Glomerular endothelial cell (primary cell): ENCODE measurements at regions not wholly inside any gene's neighbourhood (a gene's known extent, or its start where the extent isn't known, plus 50 kb on each side); places are given as distances from the start of the nearest gene placed in this dataset.

Experiments used
- DNase-seq: peaks from one replicate; pipeline ENCODE4 v3.0.0-alpha.2; 2011; ENCODE audit warnings: low read depth, low spot score; ENCODE audit errors: extremely low read depth

DNA sequence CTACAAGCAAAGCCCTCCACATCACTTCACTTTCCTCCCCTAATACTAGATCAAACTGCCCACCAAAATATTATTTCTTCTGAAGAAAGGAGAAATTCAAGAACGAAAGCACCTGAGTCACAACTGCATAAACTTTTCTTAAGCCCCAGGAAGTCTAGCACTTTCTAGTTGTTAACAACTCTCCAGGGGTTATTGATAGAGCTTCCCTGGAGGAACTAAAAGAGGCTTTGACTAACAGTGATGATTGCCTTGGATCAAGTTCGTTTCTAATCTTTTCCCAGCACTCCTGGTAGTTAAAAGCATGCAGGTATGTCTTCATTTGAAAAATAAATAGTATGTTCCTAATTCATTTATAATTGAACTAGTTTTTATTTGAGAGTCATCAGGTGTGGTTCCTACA is 917.0 kb downstream of the TUSC7 start:
- no peak for DNase-seq

DNA sequence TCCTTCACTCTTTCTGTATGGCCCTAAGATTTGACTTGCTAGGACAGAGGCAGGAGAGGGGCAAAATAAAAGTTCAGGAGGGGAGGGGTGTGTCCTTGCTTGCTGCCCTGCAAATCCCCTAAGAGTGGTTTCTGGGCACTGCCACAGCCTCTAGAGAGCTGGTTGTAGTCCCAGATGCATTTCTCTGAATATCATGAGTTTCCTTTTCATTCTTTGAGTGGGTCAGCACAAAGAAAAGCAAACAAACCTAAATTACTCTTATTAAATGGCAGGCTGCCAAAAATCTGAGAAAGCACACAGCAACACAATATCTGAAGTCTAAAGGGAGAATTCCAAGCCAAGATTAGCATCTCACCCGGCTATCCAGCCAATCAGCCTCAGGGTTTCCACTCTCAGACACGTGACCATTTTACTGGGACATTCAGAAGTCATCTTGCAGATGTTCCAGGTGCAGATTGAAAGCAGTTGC is 919.3 kb downstream of the TUSC7 start:
- peak; percentile 94 for DNase-seq

DNA sequence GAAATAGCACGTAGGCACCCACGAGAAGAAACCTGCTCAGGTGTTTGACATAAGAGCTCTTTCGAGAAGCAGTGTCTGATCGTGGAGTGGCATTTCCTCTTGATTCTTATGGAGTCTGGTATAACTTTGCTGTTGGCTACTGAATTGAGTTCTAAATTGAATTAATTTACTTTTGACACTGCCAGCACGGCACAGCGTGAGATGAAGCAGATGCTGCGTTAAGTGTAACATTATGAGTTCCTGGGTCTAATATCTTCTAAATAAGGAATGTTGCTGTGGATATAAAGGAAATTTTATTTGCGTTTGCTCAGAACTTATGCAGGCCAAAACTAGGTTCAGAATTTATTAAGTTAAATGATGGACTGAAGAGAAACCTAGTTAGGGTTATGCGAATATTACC is 919.9 kb downstream of the TUSC7 start:
- no peak for DNase-seq

DNA sequence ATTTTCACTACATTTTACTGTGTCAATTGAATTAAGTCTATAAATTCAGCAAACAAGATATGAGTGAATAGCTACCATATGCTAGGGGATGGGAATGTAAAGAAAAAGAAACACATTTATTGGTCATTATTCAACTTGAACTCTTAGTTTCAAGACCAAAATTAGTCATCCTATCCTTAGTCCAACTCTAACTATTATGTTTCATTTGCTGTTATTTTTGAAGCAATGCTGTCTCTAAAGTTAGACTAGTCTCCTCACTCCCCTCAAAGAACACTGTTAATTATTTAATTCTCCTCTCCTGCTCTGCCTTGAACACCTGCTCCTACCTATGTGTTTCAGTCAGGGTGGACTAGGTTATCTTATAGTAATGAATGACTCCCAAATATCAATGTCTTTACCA is 920.9 kb downstream of the TUSC7 start:
- no peak for DNase-seq

DNA sequence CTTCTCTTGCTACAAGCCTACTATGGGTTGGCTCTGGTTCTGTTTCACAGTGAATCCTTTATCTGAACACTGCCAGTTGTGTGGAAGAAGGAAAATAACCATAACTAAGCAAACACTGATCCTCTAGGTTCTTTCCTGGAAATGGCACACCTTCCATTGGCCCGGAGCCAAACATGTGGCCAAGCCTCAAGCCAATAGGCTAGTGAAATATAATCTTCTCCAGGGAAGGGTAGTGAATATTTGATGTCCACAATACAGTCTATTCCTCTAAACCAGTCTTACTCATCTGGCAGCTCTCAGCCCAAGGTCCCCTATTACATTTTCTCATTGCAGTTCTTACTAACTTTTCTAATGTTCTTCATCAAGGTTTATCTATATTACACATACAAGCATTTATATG is 921.3 kb downstream of the TUSC7 start:
- DNase-seq = no peak

DNA sequence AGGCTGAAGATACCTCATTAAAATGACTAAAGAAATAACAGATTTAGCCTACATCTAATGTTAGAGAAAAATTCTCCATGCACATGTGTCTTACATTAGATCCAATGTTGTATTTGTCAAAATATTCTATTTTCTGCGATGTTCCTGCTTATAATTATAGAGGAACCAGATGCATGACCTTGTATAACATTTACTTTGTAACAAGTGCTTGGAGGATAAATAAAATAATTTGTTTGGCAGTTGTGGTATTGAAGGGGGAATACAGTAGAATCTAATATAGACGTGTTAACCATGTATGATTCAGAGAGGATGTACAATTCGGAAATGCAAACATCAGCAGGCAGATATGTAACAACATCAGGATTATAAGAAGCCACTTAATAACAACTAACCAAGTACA is 922.2 kb downstream of the TUSC7 start:
- DNase-seq = no peak

DNA sequence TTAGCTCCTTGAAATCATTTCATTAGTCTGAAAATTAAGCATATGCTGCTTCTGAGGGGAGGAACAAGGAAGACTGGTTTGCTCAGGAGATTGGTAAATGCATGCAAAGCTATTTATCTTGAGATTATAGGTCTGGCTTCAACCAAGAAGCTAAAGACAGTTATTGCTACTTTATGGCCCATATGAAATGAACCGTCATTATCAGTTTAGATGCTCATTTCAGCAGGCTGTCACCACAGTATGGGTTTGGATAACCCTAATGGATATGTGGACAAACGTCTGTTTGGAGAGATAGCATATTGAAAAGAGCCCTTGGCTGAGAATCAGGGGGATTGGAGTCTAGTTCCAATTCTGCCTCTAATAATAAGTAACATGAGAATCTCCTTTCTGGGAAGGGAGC is 922.6 kb downstream of the TUSC7 start:
- DNase-seq = no peak

DNA sequence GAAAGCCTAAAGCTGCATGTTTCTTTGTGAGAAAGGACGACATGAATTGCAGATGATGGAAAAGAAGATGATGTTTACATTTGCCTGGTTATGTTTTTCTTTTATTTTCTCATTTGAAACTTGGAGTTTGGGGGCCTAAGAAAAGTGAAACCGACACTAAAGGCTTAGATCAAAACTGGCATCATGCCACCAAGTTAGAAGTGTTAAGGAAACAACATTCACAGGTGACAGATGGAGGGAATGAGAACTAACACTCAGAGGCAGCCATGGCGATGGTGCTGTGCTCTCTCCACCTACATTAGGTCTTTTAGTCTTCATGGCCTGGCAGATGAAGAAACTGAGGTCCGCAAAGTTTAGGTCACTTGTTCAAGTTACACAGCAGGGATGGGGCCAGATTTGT is 923.6 kb downstream of the TUSC7 start:
- DNase-seq = no peak

DNA sequence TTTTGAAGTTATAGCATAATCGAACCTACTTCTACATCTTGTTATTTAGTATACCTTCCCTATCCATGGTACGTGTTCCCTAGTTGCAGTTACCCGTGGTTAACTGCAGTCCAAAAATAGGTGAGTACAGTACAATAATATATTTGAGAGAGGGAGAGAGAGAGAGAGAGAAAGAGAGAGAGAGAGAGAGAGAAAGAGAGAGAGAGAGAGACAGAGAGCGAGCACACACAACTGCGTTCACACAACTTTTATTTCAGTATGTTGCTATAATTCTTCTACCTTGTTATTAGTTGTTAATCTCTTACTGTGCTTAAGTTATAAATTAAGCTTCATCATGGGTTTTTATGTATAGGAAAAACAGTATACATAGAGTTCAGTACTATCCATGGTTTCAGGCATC is 928.1 kb downstream of the TUSC7 start:
- no peak for DNase-seq

DNA sequence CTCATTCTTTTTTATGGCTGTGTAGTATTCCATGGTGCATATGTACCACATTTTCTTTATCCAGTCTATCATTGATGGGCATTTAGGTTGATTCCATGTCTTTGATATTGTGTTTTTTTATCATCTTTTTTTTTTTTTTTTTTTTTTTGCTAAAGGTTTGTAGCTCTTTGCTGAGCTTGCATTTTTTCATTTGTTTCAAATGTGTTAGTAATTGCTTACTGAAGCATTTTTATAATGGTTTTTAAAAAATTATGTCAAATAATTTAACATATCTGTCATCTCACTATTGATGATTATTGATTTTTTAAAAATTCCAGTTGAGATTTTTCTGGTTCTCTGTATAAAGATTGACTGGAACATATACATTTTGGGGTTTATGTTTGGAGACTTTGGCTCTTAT is 934.6 kb downstream of the TUSC7 start:
- DNase-seq = no peak

DNA sequence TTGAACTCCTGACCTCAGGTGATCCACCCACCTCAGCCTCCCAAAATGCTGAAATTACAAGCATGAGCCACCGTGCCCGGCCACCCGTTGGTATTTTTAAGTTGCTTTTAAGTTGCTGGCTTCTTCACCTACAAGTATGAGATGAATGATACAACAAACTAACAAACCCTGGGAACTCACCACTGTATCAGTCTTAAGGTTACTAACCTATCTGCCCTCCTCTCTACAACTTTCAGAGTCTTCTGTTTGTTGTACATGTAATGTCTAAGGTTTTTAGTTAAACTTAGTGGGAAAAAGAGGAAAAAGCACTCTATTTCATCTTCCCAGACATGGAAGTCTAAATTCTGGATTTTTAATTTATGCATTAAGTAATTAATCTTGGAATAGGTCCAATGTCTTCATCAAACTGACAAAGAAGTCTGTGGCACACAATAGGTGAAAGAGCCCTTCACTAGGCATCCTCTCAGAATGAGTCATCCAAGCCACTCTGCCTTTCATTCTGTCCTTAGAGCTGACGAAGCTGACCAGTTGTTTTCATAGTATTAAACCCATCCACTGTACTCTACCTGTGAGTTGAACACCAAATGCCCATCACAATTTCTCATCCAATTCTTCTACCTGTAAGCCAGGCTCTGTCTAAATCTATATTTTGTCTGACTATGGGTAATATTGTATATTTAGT is 936.1 kb downstream of the TUSC7 start:
- DNase-seq = no peak

DNA sequence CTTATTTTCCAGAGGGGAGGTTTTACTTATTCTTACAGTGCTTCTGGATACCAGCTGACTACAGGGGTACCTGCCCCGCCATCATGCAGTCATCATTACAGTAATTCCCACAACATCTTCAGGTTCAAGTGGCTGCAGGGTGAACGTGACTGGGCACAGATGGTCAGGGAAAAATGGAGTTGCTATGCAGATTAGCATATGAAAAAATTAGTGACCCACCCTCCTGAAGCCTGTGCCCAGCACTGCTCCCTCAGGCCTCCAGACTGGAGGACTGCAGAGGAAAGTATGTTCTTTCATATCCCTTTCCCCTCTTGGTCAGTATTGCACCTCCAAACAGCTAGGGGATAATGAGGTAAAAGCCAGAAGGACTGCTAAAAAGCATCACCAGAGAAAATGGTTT is 937.9 kb downstream of the TUSC7 start:
- DNase-seq = no peak

DNA sequence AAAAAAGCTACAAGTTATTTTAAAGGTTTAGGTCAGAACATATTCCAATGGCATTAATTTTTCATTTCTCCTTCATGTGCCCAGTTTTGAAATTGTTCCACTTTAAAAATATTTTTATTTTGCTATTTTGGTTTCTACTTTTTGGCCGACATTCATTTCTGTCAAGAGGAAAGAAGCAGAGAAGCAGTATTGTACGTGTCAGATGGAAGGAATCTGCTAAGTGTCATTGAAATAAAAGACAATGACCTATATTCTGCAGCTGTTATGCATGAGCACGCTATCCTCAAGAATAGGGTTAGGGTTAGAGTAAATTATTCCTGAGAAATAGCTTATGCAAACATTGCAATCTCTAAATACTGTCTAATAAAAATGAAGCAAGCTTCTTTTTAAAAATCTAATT is 941.7 kb downstream of the TUSC7 start:
- no peak for DNase-seq

DNA sequence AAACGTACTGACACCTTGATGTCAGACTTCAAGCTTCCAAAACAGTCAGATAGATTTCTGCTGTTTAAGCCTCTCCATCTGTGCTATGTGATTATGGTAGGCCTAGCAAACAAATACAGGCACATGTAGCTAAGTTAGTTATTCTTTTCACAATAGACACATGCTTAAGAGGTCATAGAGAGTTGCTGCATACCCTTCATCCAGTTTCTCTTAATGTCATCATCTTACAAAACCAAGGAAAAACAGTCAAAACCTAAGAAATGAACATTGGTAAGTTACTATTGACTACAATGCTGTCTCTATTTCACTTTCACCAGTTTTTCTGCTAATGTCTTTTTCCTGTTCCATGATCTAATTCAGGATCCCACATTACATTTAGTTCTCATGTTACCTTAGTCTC is 946.8 kb downstream of the TUSC7 start:
- DNase-seq = no peak

DNA sequence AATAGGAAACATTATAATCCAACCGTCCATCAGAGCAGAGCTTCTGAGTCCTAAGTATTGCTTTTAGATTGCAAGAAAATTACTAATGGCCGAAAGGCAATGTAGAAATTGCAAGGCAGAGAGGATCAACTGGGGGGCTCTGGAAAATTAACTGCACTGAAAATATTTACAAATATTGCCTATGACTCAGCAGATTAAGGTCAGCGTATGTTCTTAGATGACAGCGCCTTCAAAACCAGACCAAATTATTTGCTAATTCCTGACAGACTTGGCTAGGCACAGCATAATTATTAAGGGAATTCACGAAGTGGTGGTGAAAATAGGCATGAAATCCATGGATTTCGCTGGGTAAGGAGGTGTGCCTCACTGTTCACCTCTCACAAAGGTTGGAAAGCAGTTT is 947.7 kb downstream of the TUSC7 start:
- DNase-seq = no peak

DNA sequence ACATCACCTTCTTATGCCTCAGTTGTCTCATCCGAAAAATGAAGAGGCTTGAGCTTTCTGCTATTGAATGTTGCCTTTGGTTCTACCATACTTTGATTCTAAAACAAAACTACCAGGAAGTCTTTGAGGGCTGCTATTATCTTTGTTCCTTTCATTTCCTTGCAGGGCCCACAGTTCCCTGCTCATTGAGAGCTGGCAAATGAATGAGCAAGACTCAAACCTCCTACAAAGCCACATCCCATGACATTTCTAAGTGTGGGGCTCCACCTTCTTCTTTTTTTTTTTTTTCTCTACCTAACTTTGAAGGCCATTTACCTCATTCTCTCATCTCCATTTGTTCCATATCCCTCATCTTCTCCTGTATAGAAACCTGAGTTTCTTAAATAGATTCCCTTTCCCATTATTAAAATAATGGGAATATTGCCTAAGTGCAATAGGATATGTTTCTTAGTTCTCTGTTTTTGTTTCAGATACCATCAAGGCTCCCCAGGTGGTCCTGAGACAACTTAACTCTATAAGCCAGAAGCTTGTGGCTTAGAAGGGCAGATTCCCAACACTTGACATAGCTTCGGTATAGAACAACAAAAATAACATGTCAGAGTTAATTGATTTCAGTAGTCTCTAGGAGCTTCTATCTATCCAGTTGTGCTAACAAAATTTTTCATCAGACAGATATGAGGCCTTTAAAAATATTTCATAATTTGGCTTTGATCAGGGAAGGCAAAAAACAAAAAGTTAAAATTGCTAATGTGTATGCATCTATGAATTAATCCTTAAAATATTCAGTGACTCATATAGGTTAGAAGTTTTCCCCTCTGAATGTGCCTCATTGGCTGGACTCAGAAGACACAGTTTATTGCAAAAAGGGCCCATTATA is 951.6 kb downstream of the TUSC7 start:
- DNase-seq = no peak

DNA sequence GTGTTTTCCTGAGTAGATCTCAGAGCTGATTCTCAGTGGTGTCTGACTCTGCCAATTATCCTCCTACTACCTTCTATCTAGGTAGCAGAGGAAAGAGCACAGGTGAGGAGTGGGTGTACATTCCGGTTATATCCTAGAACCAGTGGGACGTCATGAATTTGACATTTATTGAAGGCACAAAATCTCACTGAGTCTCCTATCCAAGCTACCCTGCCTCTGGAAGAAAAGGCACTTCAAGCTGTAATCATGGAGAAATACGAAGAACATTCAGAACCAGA is 952.2 kb downstream of the TUSC7 start:
- no peak for DNase-seq

DNA sequence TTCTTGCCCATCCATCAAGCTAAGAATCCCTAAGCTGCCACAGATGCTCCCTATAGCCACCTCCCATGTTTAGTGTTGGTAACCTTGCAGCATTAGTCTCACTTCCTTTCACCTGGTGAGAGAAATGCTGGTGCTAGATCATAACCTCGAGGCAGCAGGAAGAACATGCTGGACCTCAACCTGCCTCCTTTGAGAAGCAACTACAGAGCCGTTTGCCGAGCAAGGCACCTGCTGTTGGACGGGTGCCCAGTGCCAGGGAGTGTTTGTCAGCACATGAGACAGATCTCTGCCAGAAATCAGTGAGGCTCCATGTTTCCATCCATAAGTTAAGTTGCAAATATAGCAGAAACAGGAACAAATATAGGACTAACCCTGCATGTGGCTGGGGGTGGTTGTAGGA is 955.7 kb downstream of the TUSC7 start:
- no peak for DNase-seq

DNA sequence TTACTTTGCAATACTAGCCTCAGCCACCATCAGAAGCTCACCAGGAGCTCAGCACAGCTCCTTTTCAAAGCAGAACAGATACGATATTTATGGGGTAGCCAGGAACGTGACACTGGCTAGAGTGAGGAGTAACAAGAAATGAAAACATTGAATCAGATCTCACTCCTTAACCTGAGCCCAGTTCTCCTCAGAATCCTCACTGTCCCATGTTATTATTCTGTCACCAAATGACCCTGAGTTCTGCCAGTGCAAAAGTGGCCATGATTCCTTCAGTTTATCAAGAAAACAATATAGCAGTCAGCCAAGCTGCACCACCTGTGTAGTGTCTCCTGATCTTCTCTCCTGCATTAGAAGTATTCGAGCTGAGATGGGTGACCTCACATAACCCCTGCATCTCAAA is 956.7 kb downstream of the TUSC7 start:
- no peak for DNase-seq

DNA sequence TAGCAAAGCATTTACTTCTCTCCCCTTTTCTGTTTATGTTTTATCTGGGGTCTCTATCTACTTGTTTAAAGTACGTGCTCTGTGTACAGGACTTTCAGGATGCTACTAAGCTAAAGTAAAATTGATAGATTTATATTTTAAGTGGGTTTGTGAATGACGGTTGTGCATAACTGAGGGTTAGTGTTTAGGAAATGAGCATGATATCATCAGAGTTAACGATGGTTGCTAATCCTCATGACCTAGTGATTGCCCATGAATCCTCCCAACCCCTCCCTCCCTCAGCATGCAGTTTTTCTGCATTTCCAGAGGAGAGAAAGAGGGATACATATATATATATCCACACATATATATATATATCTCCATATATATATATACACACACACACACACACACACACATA is 957.2 kb downstream of the TUSC7 start:
- DNase-seq = no peak

DNA sequence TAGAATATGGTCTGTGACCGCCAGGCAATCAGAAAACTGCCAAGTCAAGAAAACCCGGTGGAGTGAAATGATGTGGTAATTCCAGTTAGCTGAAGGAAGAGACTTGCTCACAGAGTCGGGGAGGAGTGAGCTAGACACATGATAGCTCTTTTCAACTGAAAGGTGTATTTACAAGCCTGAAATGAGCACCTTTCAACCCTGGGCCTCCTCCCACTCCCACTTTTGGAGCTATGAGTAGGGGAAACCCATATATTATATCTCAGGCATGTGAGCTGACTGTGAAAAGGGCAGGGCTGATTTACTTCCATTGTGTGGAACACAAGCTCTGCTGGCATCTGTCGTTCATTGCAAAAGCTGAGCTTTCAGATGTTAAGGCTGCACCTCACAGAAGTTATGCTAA is 960.2 kb downstream of the TUSC7 start:
- DNase-seq = no peak

DNA sequence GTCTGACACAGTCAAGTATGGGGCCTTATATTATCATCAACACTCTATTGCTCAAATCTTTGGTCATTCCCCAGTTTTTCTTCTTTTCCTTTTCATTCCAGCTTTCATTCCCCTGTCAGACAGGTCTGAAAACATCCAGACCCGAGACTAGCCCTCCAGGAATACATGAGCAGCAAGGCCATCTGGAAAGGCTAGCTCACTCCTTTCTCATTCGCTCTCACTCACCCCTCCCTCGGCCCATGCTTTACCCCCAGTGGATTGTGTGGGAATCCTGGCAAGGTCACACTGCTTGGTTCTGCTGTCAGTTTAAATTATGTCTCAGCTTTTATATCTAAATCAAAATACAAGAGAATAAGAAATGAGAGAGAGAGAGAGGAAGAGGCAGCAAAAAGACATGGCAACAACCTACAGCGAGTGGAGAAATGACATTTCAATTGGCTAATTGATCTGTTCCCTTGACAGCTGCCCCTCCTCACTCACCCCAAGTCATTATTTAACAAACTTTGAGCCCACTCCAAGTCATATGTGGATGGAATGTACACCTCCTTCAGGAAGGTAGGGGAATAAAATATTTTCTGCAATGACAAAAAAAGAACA is 962.2 kb downstream of the TUSC7 start:
- no peak for DNase-seq
